Endothelial cell (in vitro differentiated cells): ENCODE measurements at regions not wholly inside any gene's neighbourhood (a gene's known extent, or its start where the extent isn't known, plus 50 kb on each side); places are given as distances from the start of the nearest gene placed in this dataset.

ENCODE experiments used
- DNase-seq: peaks from one replicate; pipeline ENCODE4 v3.0.0; 2021; ENCODE audit warnings: low spot score
- H3K27ac Mint-ChIP-seq: one replicate; pipeline ENCODE4 v1.8.0; 2021; ENCODE audit warnings: mixed read lengths, inconsistent platforms; ENCODE audit not compliant: unreplicated experiment
- H3K27me3 Mint-ChIP-seq: one replicate; pipeline ENCODE4 v1.8.0; 2021; ENCODE audit warnings: mild to moderate bottlenecking, moderate library complexity, mixed read lengths, inconsistent platforms; ENCODE audit not compliant: unreplicated experiment
- H3K36me3 Mint-ChIP-seq: one replicate; pipeline ENCODE4 v1.8.0; 2021; ENCODE audit warnings: mild to moderate bottlenecking, low read depth, mixed read lengths, inconsistent platforms; ENCODE audit not compliant: unreplicated experiment
- H3K4me1 Mint-ChIP-seq: one replicate; pipeline ENCODE4 v1.8.0; 2021; ENCODE audit warnings: mild to moderate bottlenecking, mixed read lengths, inconsistent platforms; ENCODE audit not compliant: unreplicated experiment
- H3K4me3 Mint-ChIP-seq: one replicate; pipeline ENCODE4 v1.8.0; 2021; ENCODE audit warnings: mild to moderate bottlenecking, mixed read lengths, inconsistent platforms; ENCODE audit not compliant: unreplicated experiment
- H3K9me3 Mint-ChIP-seq: one replicate; pipeline ENCODE4 v1.8.0; 2021; ENCODE audit warnings: mixed read lengths, inconsistent platforms; ENCODE audit not compliant: unreplicated experiment
- CTCF ChIP-seq: fragments of 200-600 bp; sonication (generic); IDR thresholded peaks from one replicate; pipeline ENCODE4 v1.5.0; 2021; ENCODE audit warnings: antibody characterized with exemption; ENCODE audit not compliant: unreplicated experiment

GRCh38 chr12:67442896-67443295, 173.7 kb downstream of the CAND1 start:
- H3K36me3 Mint-ChIP-seq, result no peaks in the 10 kb centered on the region
- no peak overlapping the region for H3K4me3 Mint-ChIP-seq
- DNase-seq, result no peak
- no peak overlapping the region for H3K27ac Mint-ChIP-seq
- no peak for TF ChIP-seq CTCF
- H3K9me3 Mint-ChIP-seq, result no peaks in the 10 kb centered on the region
- peaks cover 4% of the 10 kb centered on the region for H3K27me3 Mint-ChIP-seq
- H3K4me1 Mint-ChIP-seq, result no peaks in the 10 kb centered on the region

GRCh38 chr12:67444542-67444941, 175.4 kb downstream of the CAND1 start:
- Mint-ChIP-seq H3K4me1 (no peaks in the 10 kb centered on the region), H3K27ac (no peak overlapping the region), H3K27me3 (peaks cover 4% of the 10 kb centered on the region), H3K36me3 (no peaks in the 10 kb centered on the region), H3K9me3 (no peaks in the 10 kb centered on the region), H3K4me3 (no peak overlapping the region)
- DNase-seq, result no peak
- TF ChIP-seq CTCF, result no peak

GRCh38 chr12:67446716-67447115, 177.6 kb downstream of the CAND1 start:
- Mint-ChIP-seq H3K4me1 (peaks cover 9% of the 10 kb centered on the region), H3K36me3 (no peaks in the 10 kb centered on the region), H3K27me3 (peaks cover 5% of the 10 kb centered on the region), H3K27ac (no peak overlapping the region), H3K4me3 (no peak overlapping the region), H3K9me3 (no peaks in the 10 kb centered on the region)
- no peak for DNase-seq
- no peak for TF ChIP-seq CTCF

GRCh38 chr12:67447180-67447579, 178.0 kb downstream of the CAND1 start:
- no peak overlapping the region for H3K4me3 Mint-ChIP-seq
- no peaks in the 10 kb centered on the region for H3K9me3 Mint-ChIP-seq

GRCh38 chr12:67449591-67450052, 180.5 kb downstream of the CAND1 start:
- peaks cover 2% of the 10 kb centered on the region for H3K27me3 Mint-ChIP-seq
- H3K9me3 Mint-ChIP-seq, result no peaks in the 10 kb centered on the region
- H3K36me3 Mint-ChIP-seq, result no peaks in the 10 kb centered on the region
- no peak for TF ChIP-seq CTCF
- no peak for DNase-seq
- H3K4me3 Mint-ChIP-seq, result no peak overlapping the region
- no peak overlapping the region for H3K27ac Mint-ChIP-seq
- H3K4me1 Mint-ChIP-seq, result peaks cover 9% of the 10 kb centered on the region

More at GRCh38 chr12:67447180-67447579, 178.0 kb downstream of the CAND1 start:
- H3K36me3 Mint-ChIP-seq, result no peaks in the 10 kb centered on the region
- TF ChIP-seq CTCF, result no peak
- no peak overlapping the region for H3K27ac Mint-ChIP-seq
- peaks cover 9% of the 10 kb centered on the region for H3K4me1 Mint-ChIP-seq
- peaks cover 5% of the 10 kb centered on the region for H3K27me3 Mint-ChIP-seq
- no peak for DNase-seq
